Trophoblast cell (in vitro differentiated cells and primary cell): ENCODE measurements at regions not wholly inside any gene's neighbourhood (a gene's known extent, or its start where the extent isn't known, plus 50 kb on each side); places are given as distances from the start of the nearest gene placed in this dataset.

Experiments used
- DNase-seq, 2 donors: peaks; one replicate each; pipeline ENCODE4 v3.0.0-alpha.2; 2016
- H2AFZ ChIP-seq: 2 replicates; pipeline ENCODE4 v1.6.1; 2013; ENCODE audit warnings: low read length, moderate library complexity, mild to moderate bottlenecking; ENCODE audit not compliant: insufficient read depth, poor library complexity
- H2AK5ac ChIP-seq: 2 replicates; pipeline ENCODE4 v1.6.1; 2013; ENCODE audit warnings: mild to moderate bottlenecking, low read length
- H2BK120ac ChIP-seq: 2 replicates; pipeline ENCODE4 v1.6.1; 2013; ENCODE audit warnings: low read length, mild to moderate bottlenecking, moderate library complexity; ENCODE audit not compliant: insufficient read depth, poor library complexity
- H2BK12ac ChIP-seq: 2 replicates; pipeline ENCODE4 v1.6.1; 2013; ENCODE audit warnings: mild to moderate bottlenecking, low read length, moderate library complexity
- H2BK5ac ChIP-seq: 2 replicates; pipeline ENCODE4 v1.6.1; 2013; ENCODE audit warnings: low read length, low read depth, moderate library complexity, mild to moderate bottlenecking; ENCODE audit not compliant: poor library complexity
- H3K14ac ChIP-seq: 2 replicates; pipeline ENCODE4 v1.6.1; 2013; ENCODE audit warnings: mild to moderate bottlenecking, low read length
- H3K18ac ChIP-seq: 2 replicates; pipeline ENCODE4 v1.6.1; 2013; ENCODE audit warnings: mild to moderate bottlenecking, low read length
- H3K23ac ChIP-seq: 2 replicates; pipeline ENCODE4 v1.6.1; 2013; ENCODE audit warnings: low read length
- H3K27ac ChIP-seq: 2 replicates; pipeline ENCODE4 v1.5.1; 2013; ENCODE audit warnings: low read depth, mild to moderate bottlenecking, inconsistent platforms, low read length, moderate library complexity
- H3K27me3 ChIP-seq: 2 replicates; pipeline ENCODE4 v1.6.1; 2013; ENCODE audit warnings: inconsistent platforms, mild to moderate bottlenecking, low read length, moderate library complexity; ENCODE audit not compliant: insufficient read depth
- H3K36me3 ChIP-seq, 2 experiments: 1 replicate in 1 of 2; 2 replicates in 1 of 2; pipeline ENCODE4 v1.6.1; 2013; ENCODE audit warnings: low read length in 2 of 2, mild to moderate bottlenecking in 2 of 2, moderate library complexity in 1 of 2; ENCODE audit not compliant: insufficient read depth in 2 of 2, control insufficient read depth in 1 of 2
- H3K4ac ChIP-seq: 2 replicates; pipeline ENCODE4 v1.6.1; 2013; ENCODE audit warnings: low read depth, mild to moderate bottlenecking, low read length, moderate library complexity
- H3K4me1 ChIP-seq, 2 experiments: 1 replicate in 1 of 2; 2 replicates in 1 of 2; pipeline ENCODE4 v1.6.1; 2013; ENCODE audit warnings: low read length in 2 of 2, mild to moderate bottlenecking in 2 of 2, moderate library complexity in 1 of 2; ENCODE audit not compliant: insufficient read depth in 2 of 2, control insufficient read depth in 1 of 2
- H3K4me2 ChIP-seq: 2 replicates; pipeline ENCODE4 v1.6.1; 2013; ENCODE audit warnings: inconsistent platforms, mild to moderate bottlenecking, low read length, moderate library complexity
- H3K4me3 ChIP-seq: 2 replicates; pipeline ENCODE4 v1.5.1; 2013; ENCODE audit warnings: mild to moderate bottlenecking, low read depth, low read length, inconsistent platforms
- H3K79me1 ChIP-seq: one replicate; pipeline ENCODE4 v1.6.1; 2013; ENCODE audit warnings: low read length
- H3K79me2 ChIP-seq: 2 replicates; pipeline ENCODE4 v1.6.1; 2013; ENCODE audit warnings: low read length, mild to moderate bottlenecking; ENCODE audit not compliant: control insufficient read depth, insufficient read depth, poor library complexity
- H3K9ac ChIP-seq: 2 replicates; pipeline ENCODE4 v1.6.1; 2013; ENCODE audit warnings: mild to moderate bottlenecking, low read length
- H3K9me3 ChIP-seq: 2 replicates; pipeline ENCODE4 v1.6.1; 2013; ENCODE audit warnings: low read depth, mild to moderate bottlenecking, control low read depth, inconsistent platforms, low read length; ENCODE audit not compliant: insufficient read depth
- H4K12ac ChIP-seq: 2 replicates; pipeline ENCODE4 v1.6.1; 2013; ENCODE audit warnings: low read depth, mild to moderate bottlenecking, low read length, moderate library complexity
- H4K8ac ChIP-seq: 2 replicates; pipeline ENCODE4 v1.6.1; 2013; ENCODE audit warnings: low read depth, mild to moderate bottlenecking, low read length, moderate library complexity
- H4K91ac ChIP-seq: one replicate; pipeline ENCODE4 v1.6.1; 2013; ENCODE audit warnings: low read depth, mild to moderate bottlenecking, low read length, moderate library complexity
- WGBS: extraction: QIAGEN DNeasy Blood & Tissue Kit; methylation state at CpG from one replicate; pipeline ENCODE4 v1.1.7; 2013; ENCODE audit warnings: missing lambda C conversion rate; ENCODE audit not compliant: insufficient read length, insufficient coverage; ENCODE audit errors: extremely low coverage; 5-methylcytosine and 5-hydroxymethylcytosine counted together

GRCh38 chr4:137693641-137694040, 161.3 kb upstream of the PCDH18 start:
- no peak for DNase-seq
- no peak overlapping the region for H3K9ac ChIP-seq
- no peak overlapping the region for H3K4ac ChIP-seq
- no peak overlapping the region for H3K27ac ChIP-seq
- H2BK12ac ChIP-seq: no peak overlapping the region
- no peaks in the 10 kb centered on the region for H3K79me1 ChIP-seq
- no peaks in the 10 kb centered on the region for H3K9me3 ChIP-seq
- no peak overlapping the region for H2AFZ ChIP-seq
- no peak overlapping the region for H3K18ac ChIP-seq
- H2BK5ac ChIP-seq: no peak overlapping the region
- H2AK5ac ChIP-seq: no peak overlapping the region
- no peak overlapping the region for H3K23ac ChIP-seq
- no peaks in the 10 kb centered on the region for H3K36me3 ChIP-seq
- H4K12ac ChIP-seq: no peak overlapping the region
- H3K27me3 ChIP-seq: no peaks in the 10 kb centered on the region
- no peaks in the 10 kb centered on the region for H3K4me1 ChIP-seq
- H4K8ac ChIP-seq: no peak overlapping the region
- H3K4me2 ChIP-seq: no peak overlapping the region
- no peak overlapping the region for H3K4me3 ChIP-seq
- H2BK120ac ChIP-seq: no peak overlapping the region
- no CpG with 5 or more reads among the region's 1 CpG for WGBS
- H3K14ac ChIP-seq: no peak overlapping the region
- no peaks in the 10 kb centered on the region for H3K79me2 ChIP-seq
- no peak overlapping the region for H4K91ac ChIP-seq

DNA sequence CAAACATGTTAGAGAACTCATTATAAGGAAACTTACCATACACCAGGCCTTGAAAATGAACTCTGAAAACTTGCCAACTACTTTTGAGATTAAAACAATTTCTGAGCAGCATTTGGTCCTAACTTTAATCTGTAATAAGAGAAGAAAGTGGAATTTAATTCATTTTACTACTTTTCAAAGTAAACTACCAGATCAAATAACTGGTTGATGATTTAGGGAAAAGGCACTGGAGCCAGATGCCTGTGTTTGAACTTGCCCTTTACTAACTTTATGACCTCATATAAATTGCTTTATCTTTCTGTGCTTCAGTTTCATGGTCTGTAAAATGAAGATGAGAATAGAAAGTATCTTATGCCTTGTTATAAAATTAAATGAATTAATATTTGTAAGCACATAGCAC, 159.9 kb upstream of the PCDH18 start:
- Histone ChIP-seq H3K79me1 (no peaks in the 10 kb centered on the region), H2BK120ac (no peak overlapping the region), H3K9ac (no peak overlapping the region), H3K14ac (no peak overlapping the region), H3K18ac (no peak overlapping the region), H4K12ac (no peak overlapping the region), H3K23ac (no peak overlapping the region), H2AFZ (no peak overlapping the region), H2BK12ac (no peak overlapping the region), H3K9me3 (no peaks in the 10 kb centered on the region), H2AK5ac (no peak overlapping the region), H3K36me3 (no peaks in the 10 kb centered on the region), H4K8ac (no peak overlapping the region), H4K91ac (no peak overlapping the region), H2BK5ac (no peak overlapping the region), H3K27ac (no peak overlapping the region), H3K79me2 (no peaks in the 10 kb centered on the region), H3K4ac (no peak overlapping the region), H3K4me1 (no peaks in the 10 kb centered on the region), H3K27me3 (no peaks in the 10 kb centered on the region), H3K4me2 (no peak overlapping the region), H3K4me3 (no peak overlapping the region)
- no peak for DNase-seq

- Histone ChIP-seq H3K4me1 (no peaks in the 10 kb centered on the region), H4K12ac (no peak overlapping the region), H3K4ac (no peak overlapping the region), H3K79me1 (no peaks in the 10 kb centered on the region), H2BK5ac (no peak overlapping the region), H3K9me3 (no peaks in the 10 kb centered on the region), H3K14ac (no peak overlapping the region), H2AFZ (no peak overlapping the region), H3K9ac (no peak overlapping the region), H2BK120ac (no peak overlapping the region), H4K8ac (no peak overlapping the region), H4K91ac (no peak overlapping the region), H3K79me2 (no peaks in the 10 kb centered on the region), H2AK5ac (no peak overlapping the region), H3K4me2 (no peak overlapping the region), H3K36me3 (no peaks in the 10 kb centered on the region), H2BK12ac (no peak overlapping the region), H3K4me3 (no peak overlapping the region), H3K23ac (no peak overlapping the region), H3K18ac (no peak overlapping the region), H3K27me3 (no peaks in the 10 kb centered on the region), H3K27ac (no peak overlapping the region)
- DNase-seq: no peak
- no CpG with 5 or more reads among the region's 1 CpG for WGBS
Observed at GRCh38 chr4:137688651-137689050, 156.4 kb upstream of the PCDH18 start.

DNA sequence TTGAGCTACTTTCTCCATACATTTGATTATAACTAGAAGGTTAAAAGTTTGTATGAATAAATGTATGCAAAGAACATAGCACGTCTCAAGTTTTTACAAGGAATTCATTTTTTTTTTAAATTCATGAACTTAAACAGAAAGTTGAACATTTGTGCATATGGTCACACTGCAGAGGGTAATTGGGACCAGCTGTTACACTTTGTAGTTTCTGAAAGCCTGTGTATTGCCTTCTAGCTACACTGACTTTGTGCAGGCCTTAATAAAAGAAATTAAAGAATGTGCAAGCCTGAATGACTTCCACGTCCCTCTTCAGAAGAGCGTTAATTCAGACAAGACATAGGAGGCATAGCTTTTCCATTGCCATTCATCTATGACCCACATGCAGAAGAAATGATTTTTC, 153.1 kb upstream of the PCDH18 start:
- Histone ChIP-seq H4K91ac (no peak overlapping the region), H3K4me1 (no peaks in the 10 kb centered on the region), H3K14ac (no peak overlapping the region), H4K8ac (no peak overlapping the region), H2BK5ac (no peak overlapping the region), H3K79me1 (no peaks in the 10 kb centered on the region), H2AK5ac (no peak overlapping the region), H3K4me2 (no peak overlapping the region), H2AFZ (no peak overlapping the region), H3K27ac (no peak overlapping the region), H3K36me3 (no peaks in the 10 kb centered on the region), H3K23ac (no peak overlapping the region), H3K4ac (no peak overlapping the region), H3K9me3 (no peaks in the 10 kb centered on the region), H3K27me3 (no peaks in the 10 kb centered on the region), H3K9ac (no peak overlapping the region), H2BK12ac (no peak overlapping the region), H3K4me3 (no peak overlapping the region), H4K12ac (no peak overlapping the region), H2BK120ac (no peak overlapping the region), H3K18ac (no peak overlapping the region), H3K79me2 (no peaks in the 10 kb centered on the region)
- no CpG with 5 or more reads among the region's 3 CpGs for WGBS
- DNase-seq: no peak

- Histone ChIP-seq H3K27ac (no peak overlapping the region), H2AK5ac (no peak overlapping the region), H3K14ac (no peak overlapping the region), H4K8ac (no peak overlapping the region), H2BK5ac (no peak overlapping the region), H3K4me2 (no peak overlapping the region), H2AFZ (no peak overlapping the region), H3K36me3 (no peaks in the 10 kb centered on the region), H3K4me1 (no peaks in the 10 kb centered on the region), H4K91ac (no peak overlapping the region), H3K18ac (no peak overlapping the region), H3K4me3 (no peak overlapping the region), H4K12ac (no peak overlapping the region), H3K79me2 (no peaks in the 10 kb centered on the region), H3K9ac (no peak overlapping the region), H2BK120ac (no peak overlapping the region), H3K9me3 (no peaks in the 10 kb centered on the region), H3K23ac (no peak overlapping the region), H2BK12ac (no peak overlapping the region), H3K79me1 (no peaks in the 10 kb centered on the region), H3K27me3 (no peaks in the 10 kb centered on the region), H3K4ac (no peak overlapping the region)
- WGBS: no CpG with 5 or more reads among the region's 1 CpG
- DNase-seq: no peak
Observed at GRCh38 chr4:137681081-137681480, 148.8 kb upstream of the PCDH18 start.
